K562 (cell line): ENCODE measurements at regions not wholly inside any gene's neighbourhood (a gene's known extent, or its start where the extent isn't known, plus 50 kb on each side); places are given as distances from the start of the nearest gene placed in this dataset.

Experiments used
- ATAC-seq: fragments of 200-7000 bp; cut with Tn5 transposase; 3 replicates; pipeline ENCODE4 v1.9.1; 2020; ENCODE audit warnings: moderate library complexity
- BruUV-seq: library from RNA; stranded (reverse); fragments of 400-500 nt; replicated peaks from 2 replicates; lab custom pipeline; 2021; lab: Mats Ljungman, UMichigan
- CTCF ChIA-PET: fragments of 300-600 bp; formaldehyde crosslinking; extraction: SDS; loops from one replicate; lab custom pipeline; 2021; ENCODE audit warnings: low intra/inter-chr PET ratio; lab: Yijun Ruan, JAX
- POLR2A ChIA-PET: fragments of 300-600, 350-650 bp; sonication (Branson Sonifier 250); formaldehyde crosslinking; extraction: SDS; loops from one replicate; lab custom pipeline; 2021; ENCODE audit warnings: antibody characterized with exemption, inconsistent platforms; lab: Yijun Ruan, JAX
- DNase-seq, 4 experiments: peaks; one replicate each; pipeline versions ENCODE4 v3.0.0 to v3.0.0-alpha.2; 2011 to 2018; ENCODE audit warnings: low spot score in 3 of 4, mixed read lengths in 3 of 4; ENCODE audit errors: extremely low read depth in 1 of 4
- FAIRE-seq: peaks from 2 replicates; lab custom pipeline; 2011; peaks lifted over from hg19 to GRCh38; lab: Jason Lieb, UNC
- H2AFZ ChIP-seq: 2 replicates; pipeline ENCODE4 v1.6.0; 2011; ENCODE audit warnings: low read depth, low read length, control low read depth, inconsistent platforms
- H3K27ac ChIP-seq: fragments of 200-600 bp; 3 replicates; pipeline ENCODE4 v1.8.0; 2011; ENCODE audit warnings: low read depth, mild to moderate bottlenecking, control low read depth, inconsistent platforms, low read length, moderate library complexity, mixed read lengths; ENCODE audit errors: extremely low read depth
- H3K27me3 ChIP-seq, 2 experiments: fragments of 300-600 bp in 1 of 2; 2 replicates in 1 of 2; 3 replicates in 1 of 2; pipeline versions ENCODE4 v1.6.0 to v1.8.0; 2011; ENCODE audit warnings: inconsistent platforms in 2 of 2, low read length in 2 of 2, mild to moderate bottlenecking in 1 of 2, mixed read lengths in 1 of 2, moderate library complexity in 1 of 2; ENCODE audit not compliant: control insufficient read depth in 2 of 2, insufficient read depth in 2 of 2
- H3K36me3 ChIP-seq: fragments of 300-600 bp; 3 replicates; pipeline ENCODE4 v1.8.0; 2011; ENCODE audit warnings: mild to moderate bottlenecking, low read length, inconsistent platforms; ENCODE audit not compliant: control insufficient read depth, insufficient read depth
- H3K4me1 ChIP-seq, 2 experiments: fragments of 200-600 bp in 1 of 2; replicated peaks in 1 of 2; 2 replicates in 1 of 2; 3 replicates in 1 of 2; pipeline versions ENCODE4 v1.5.1 to v1.8.0; 2011; ENCODE audit warnings: inconsistent platforms in 2 of 2, low read length in 2 of 2, mild to moderate bottlenecking in 1 of 2, mixed read lengths in 1 of 2, moderate library complexity in 1 of 2; ENCODE audit not compliant: control insufficient read depth in 2 of 2, insufficient read depth in 2 of 2
- H3K4me2 ChIP-seq: 2 replicates; pipeline ENCODE4 v1.6.1; 2011; ENCODE audit warnings: low read length, control low read depth, inconsistent platforms, mixed read lengths; ENCODE audit not compliant: insufficient read depth
- H3K4me3 ChIP-seq: fragments of 200-600 bp; sonication (generic), shearing (Covaris generic); 2 replicates; pipeline ENCODE4 v1.5.1; 2016; ENCODE audit warnings: control low read depth, inconsistent platforms
- H3K79me2 ChIP-seq: fragments of 200-600 bp; 3 replicates; pipeline ENCODE4 v1.8.0; 2011; ENCODE audit warnings: low read length, inconsistent platforms; ENCODE audit not compliant: control insufficient read depth, insufficient read depth
- H3K9ac ChIP-seq, 2 experiments: 2 replicates each; pipeline versions ENCODE4 v1.6.0 to v1.6.1; 2011; ENCODE audit warnings: low read depth in 2 of 2, low read length in 2 of 2, control low read depth in 1 of 2, inconsistent platforms in 1 of 2, mild to moderate bottlenecking in 1 of 2, mixed read lengths in 1 of 2; ENCODE audit not compliant: insufficient read depth in 1 of 2
- H3K9me1 ChIP-seq: one replicate; pipeline ENCODE4 v1.6.0; 2011; ENCODE audit warnings: inconsistent platforms, mild to moderate bottlenecking, low read length, moderate library complexity; ENCODE audit not compliant: control insufficient read depth, insufficient read depth
- H3K9me3 ChIP-seq: replicated peaks from 2 replicates; pipeline ENCODE4 v1.5.1; 2011; ENCODE audit warnings: low read depth, low read length, inconsistent platforms; ENCODE audit not compliant: control insufficient read depth, insufficient read depth
- H4K20me1 ChIP-seq: replicated peaks from 2 replicates; pipeline ENCODE4 v1.6.1; 2011; ENCODE audit warnings: low read length, inconsistent platforms, mixed read lengths; ENCODE audit not compliant: control insufficient read depth, insufficient read depth
- BRF1 ChIP-seq: IDR thresholded peaks from 3 replicates; pipeline ENCODE4 v1.6.1; 2011; ENCODE audit warnings: borderline replicate concordance, mild to moderate bottlenecking; ENCODE audit not compliant: insufficient read length; ENCODE audit errors: extremely low read depth
- CBX5 ChIP-seq: IDR thresholded peaks from 2 replicates; pipeline ENCODE4 v1.6.1; 2014; ENCODE audit warnings: low read depth, borderline replicate concordance
- CCNT2 ChIP-seq: IDR thresholded peaks from 2 replicates; pipeline ENCODE4 v1.6.1; 2011; ENCODE audit warnings: borderline replicate concordance, low read depth, mild to moderate bottlenecking, moderate library complexity, mixed read lengths, low read length; ENCODE audit not compliant: insufficient read length; ENCODE audit errors: extremely low read depth
- CTBP1 ChIP-seq: fragments of 450-650 bp; IDR thresholded peaks from 2 replicates; pipeline ENCODE4 v1.6.1; 2016; ENCODE audit warnings: borderline replicate concordance
- E2F8 ChIP-seq: fragments of 450-650 bp; IDR thresholded peaks from 2 replicates; pipeline ENCODE4 v1.7.1; 2018; ENCODE audit warnings: mild to moderate bottlenecking, low read depth; ENCODE audit not compliant: partially characterized antibody
- FOXJ2 ChIP-seq: fragments of 200-800 bp; sonication (Bioruptor generic); IDR thresholded peaks from 2 replicates; pipeline ENCODE4 v1.6.1; 2016; ENCODE audit warnings: missing genetic modification characterization, missing compliant biosample characterization
- FOXP1 ChIP-seq: sonication (generic); formaldehyde crosslinking; IDR thresholded peaks from 2 replicates; pipeline ENCODE4 v1.8.0; 2022; ENCODE audit warnings: mild to moderate bottlenecking, missing genetic modification reagents
- MXI1 ChIP-seq: IDR thresholded peaks from 2 replicates; pipeline ENCODE4 v1.6.1; 2011; ENCODE audit warnings: low read depth, mild to moderate bottlenecking, improper control_type of control experiment, low read length
- NFE2 ChIP-seq: IDR thresholded peaks from 2 replicates; pipeline ENCODE4 v1.6.1; 2014; ENCODE audit warnings: antibody characterized with exemption, low read depth
- SAP30 ChIP-seq: fragments of 200-600 bp; sonication (generic); IDR thresholded peaks from 2 replicates; pipeline ENCODE4 v1.6.1; 2012; ENCODE audit warnings: borderline replicate concordance, low read depth, mild to moderate bottlenecking, moderate library complexity, low read length, control low read depth, inconsistent platforms; ENCODE audit not compliant: insufficient read depth, poor library complexity, severe bottlenecking
- SOX6 ChIP-seq: fragments of 450-650 bp; IDR thresholded peaks from 2 replicates; pipeline ENCODE4 v1.6.1; 2014; ENCODE audit warnings: mild to moderate bottlenecking
- TAF15 ChIP-seq: fragments of 200-400 bp; formaldehyde crosslinking; IDR thresholded peaks from 2 replicates; pipeline ENCODE4 v1.6.1; 2017; ENCODE audit warnings: mild to moderate bottlenecking, low read depth, low read length, moderate library complexity
- ZNF408 ChIP-seq: fragments of 250-450 bp; sonication (Bioruptor Pico); IDR thresholded peaks from 2 replicates; pipeline ENCODE4 v1.4.0; 2020; ENCODE audit warnings: low read depth, mild to moderate bottlenecking, moderate library complexity
- whole genome bisulfite sequencing: fragments of 100-300 bp; shearing (Covaris generic); methylation state at CpG from one replicate; pipeline ENCODE4 v1.1.6; 2016; ENCODE audit warnings: low coverage, mixed read lengths; ENCODE audit not compliant: insufficient coverage; ENCODE audit errors: missing lambda C conversion rate; 5-methylcytosine and 5-hydroxymethylcytosine counted together
- in situ Hi-C: fragments of 300-500 bp; cut with MboI; formaldehyde crosslinking; loops from 4 replicates; pipeline ENCODE4 v1.15.0; 2018; ENCODE audit warnings: inconsistent platforms, mixed read lengths
- intact Hi-C: fragments of 100-400 bp; cut with micrococcal nuclease; formaldehyde crosslinking; loops from 2 replicates; pipeline ENCODE4 v1.14.2; 2022
- TF ChIP-seq, protein P1 (sequence below): fragments of 450-650 bp; IDR thresholded peaks from 2 replicates; pipeline ENCODE4 v1.6.1; 2016; ENCODE audit warnings: low read depth, mild to moderate bottlenecking, moderate library complexity
- TF ChIP-seq, protein P2 (sequence below): fragments of 250-450 bp; sonication (Bioruptor Pico); IDR thresholded peaks from 2 replicates; pipeline ENCODE4 v1.5.0; 2022; ENCODE audit warnings: mild to moderate bottlenecking
- TF ChIP-seq, protein P3 (sequence below): fragments of 450-650 bp; formaldehyde crosslinking; conservative IDR thresholded peaks from 2 replicates; pipeline ENCODE4 v1.4.0; 2022; ENCODE audit warnings: mild to moderate bottlenecking, missing genetic modification characterization

- Histone ChIP-seq H3K79me2 (no peaks in the 10 kb centered on the region), H3K9me3 (no peaks in the 10 kb centered on the region), H3K4me3 (no peak overlapping the region), H3K9me1 (no peaks in the 10 kb centered on the region), H3K27me3 (no peaks in the 10 kb centered on the region), H3K4me1 (no peaks in the 10 kb centered on the region; a peak in 1 of 5 replicates), H3K27ac (no peak overlapping the region), H2AFZ (no peak overlapping the region), H3K36me3 (no peaks in the 10 kb centered on the region), H3K9ac (no peak overlapping the region), H3K4me2 (no peak overlapping the region), H4K20me1 (0 out of 2 replicates have a peak, but pooled peaks cover 4% of the 10 kb centered on the region)
- WGBS, result 25% methylated on average over 1 of the region's 1 CpG
- DNase-seq (no peak), FAIRE-seq (no peak), ATAC-seq (no peak)
- intact Hi-C loops (no loop called here), in situ Hi-C loops (no loop called here)
- POLR2A ChIA-PET, result no interaction called here
- BruUV-seq, result no TSS peak
- CTCF ChIA-PET, result no interaction called here
- no peak for TF ChIP-seq ZNF408
- TF ChIP-seq, protein P1, sequence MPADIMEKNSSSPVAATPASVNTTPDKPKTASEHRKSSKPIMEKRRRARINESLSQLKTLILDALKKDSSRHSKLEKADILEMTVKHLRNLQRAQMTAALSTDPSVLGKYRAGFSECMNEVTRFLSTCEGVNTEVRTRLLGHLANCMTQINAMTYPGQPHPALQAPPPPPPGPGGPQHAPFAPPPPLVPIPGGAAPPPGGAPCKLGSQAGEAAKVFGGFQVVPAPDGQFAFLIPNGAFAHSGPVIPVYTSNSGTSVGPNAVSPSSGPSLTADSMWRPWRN, result no peak
- TF ChIP-seq FOXJ2, result no peak
- no peak for TF ChIP-seq MXI1
- no peak for TF ChIP-seq BRF1
- no peak for TF ChIP-seq SOX6
- no peak for TF ChIP-seq SAP30
- TF ChIP-seq CBX5, result no peak
- TF ChIP-seq, protein P2, sequence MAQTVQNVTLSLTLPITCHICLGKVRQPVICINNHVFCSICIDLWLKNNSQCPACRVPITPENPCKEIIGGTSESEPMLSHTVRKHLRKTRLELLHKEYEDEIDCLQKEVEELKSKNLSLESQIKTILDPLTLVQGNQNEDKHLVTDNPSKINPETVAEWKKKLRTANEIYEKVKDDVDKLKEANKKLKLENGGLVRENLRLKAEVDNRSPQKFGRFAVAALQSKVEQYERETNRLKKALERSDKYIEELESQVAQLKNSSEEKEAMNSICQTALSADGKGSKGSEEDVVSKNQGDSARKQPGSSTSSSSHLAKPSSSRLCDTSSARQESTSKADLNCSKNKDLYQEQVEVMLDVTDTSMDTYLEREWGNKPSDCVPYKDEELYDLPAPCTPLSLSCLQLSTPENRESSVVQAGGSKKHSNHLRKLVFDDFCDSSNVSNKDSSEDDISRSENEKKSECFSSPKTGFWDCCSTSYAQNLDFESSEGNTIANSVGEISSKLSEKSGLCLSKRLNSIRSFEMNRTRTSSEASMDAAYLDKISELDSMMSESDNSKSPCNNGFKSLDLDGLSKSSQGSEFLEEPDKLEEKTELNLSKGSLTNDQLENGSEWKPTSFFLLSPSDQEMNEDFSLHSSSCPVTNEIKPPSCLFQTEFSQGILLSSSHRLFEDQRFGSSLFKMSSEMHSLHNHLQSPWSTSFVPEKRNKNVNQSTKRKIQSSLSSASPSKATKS, result no peak
- no peak for TF ChIP-seq E2F8
- TF ChIP-seq NFE2, result no peak
- TF ChIP-seq, protein P3, sequence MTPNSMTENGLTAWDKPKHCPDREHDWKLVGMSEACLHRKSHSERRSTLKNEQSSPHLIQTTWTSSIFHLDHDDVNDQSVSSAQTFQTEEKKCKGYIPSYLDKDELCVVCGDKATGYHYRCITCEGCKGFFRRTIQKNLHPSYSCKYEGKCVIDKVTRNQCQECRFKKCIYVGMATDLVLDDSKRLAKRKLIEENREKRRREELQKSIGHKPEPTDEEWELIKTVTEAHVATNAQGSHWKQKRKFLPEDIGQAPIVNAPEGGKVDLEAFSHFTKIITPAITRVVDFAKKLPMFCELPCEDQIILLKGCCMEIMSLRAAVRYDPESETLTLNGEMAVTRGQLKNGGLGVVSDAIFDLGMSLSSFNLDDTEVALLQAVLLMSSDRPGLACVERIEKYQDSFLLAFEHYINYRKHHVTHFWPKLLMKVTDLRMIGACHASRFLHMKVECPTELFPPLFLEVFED (CRISPR knock-in tag), result no peak
- no peak for TF ChIP-seq CCNT2
- no peak for TF ChIP-seq FOXP1 (CRISPR knock-in tag)
- TF ChIP-seq CTBP1, result no peak
- TF ChIP-seq TAF15, result no peak
Observed at GRCh38 chr2:223696719-223697118, 94.6 kb upstream of the SCG2 start.
